ENCODE measurements at regions not wholly inside any gene's neighbourhood (a gene's known extent, or its start where the extent isn't known, plus 50 kb on each side); places are given as distances from the start of the nearest gene placed in this dataset.

- no peak for TF ChIP-seq ZNF462 (CRISPR knock-in tag; IDR thresholded peaks at IDR 0.05)
These were observed 119.9 kb upstream of the ASCC3 start (continued) for GRCh38 chr6:101001012-101001411.

GRCh38 chr6:101001607-101002006 is 120.5 kb upstream of the ASCC3 start:
- H3K4me3 ChIP-seq = no peak overlapping the region
- no peak overlapping the region for H2AFZ ChIP-seq
- H3K27me3 Mint-ChIP-seq (ENCODE audit: insufficient read depth, low read depth, poor library complexity) = no peaks in the 10 kb centered on the region
- no peak overlapping the region for H3K4me2 ChIP-seq
- H3K9me2 ChIP-seq (ENCODE audit: insufficient read depth) = no peaks in the 10 kb centered on the region
- H3K27ac ChIP-seq (ENCODE audit: low read depth) = no peak overlapping the region
- no peaks in the 10 kb centered on the region for H3F3A ChIP-seq (replicated peaks; ENCODE audit: low read depth)
- no peak for TF ChIP-seq CREB1 (CRISPR knock-in tag; IDR thresholded peaks at IDR 0.05; ENCODE audit: low read depth)
- H3K36me3 ChIP-seq (ENCODE audit: insufficient read depth) = no peaks in the 10 kb centered on the region
- H3K4me3 Mint-ChIP-seq = no peak overlapping the region
- peaks cover 15% of the 10 kb centered on the region for H3K4me1 Mint-ChIP-seq
- no peaks in the 10 kb centered on the region; the same call in 2 of the 3 replicates for H3K36me3 Mint-ChIP-seq (ENCODE audit: low read depth)
- H4K20me1 ChIP-seq (replicated peaks; ENCODE audit: insufficient read depth) = no peaks in the 10 kb centered on the region
- ATAC-seq (no peak), DNase-seq (ENCODE audit: low spot score) (no peak)
- H3K79me2 ChIP-seq (replicated peaks; ENCODE audit: insufficient read depth) = no peaks in the 10 kb centered on the region
- H3K27me3 ChIP-seq (ENCODE audit: insufficient read depth) = no peaks in the 10 kb centered on the region
- peaks cover 10% of the 10 kb centered on the region for H3K9me3 Mint-ChIP-seq
- H3K4me1 ChIP-seq (ENCODE audit: insufficient read depth) = peaks cover 21% of the 10 kb centered on the region; the same call in 1 of the 2 replicates
- no peak overlapping the region for H3K27ac Mint-ChIP-seq

GRCh38 chr6:101003075-101003474 is 121.9 kb upstream of the ASCC3 start:
- H3K27me3 Mint-ChIP-seq (ENCODE audit: insufficient read depth, low read depth, poor library complexity) = no peaks in the 10 kb centered on the region
- H3K4me3 Mint-ChIP-seq = no peak overlapping the region
- peaks cover 21% of the 10 kb centered on the region; the same call in 1 of the 2 replicates for H3K4me1 ChIP-seq (ENCODE audit: insufficient read depth)
- H4K20me1 ChIP-seq (replicated peaks; ENCODE audit: insufficient read depth) = no peaks in the 10 kb centered on the region
- no peak overlapping the region for H2AFZ ChIP-seq
- DNase-seq (ENCODE audit: low spot score) = no peak
- H3K9me3 Mint-ChIP-seq = peaks cover 10% of the 10 kb centered on the region
- no peaks in the 10 kb centered on the region for H3K36me3 ChIP-seq (ENCODE audit: insufficient read depth)
- no peaks in the 10 kb centered on the region; the same call in 2 of the 3 replicates for H3K36me3 Mint-ChIP-seq (ENCODE audit: low read depth)
- no peaks in the 10 kb centered on the region for H3F3A ChIP-seq (replicated peaks; ENCODE audit: low read depth)
- no peak overlapping the region for H3K4me2 ChIP-seq
- no peak overlapping the region for H3K27ac Mint-ChIP-seq
- no peaks in the 10 kb centered on the region for H3K27me3 ChIP-seq (ENCODE audit: insufficient read depth)
- H3K79me2 ChIP-seq (replicated peaks; ENCODE audit: insufficient read depth) = no peaks in the 10 kb centered on the region
- H3K9me2 ChIP-seq (ENCODE audit: insufficient read depth) = no peaks in the 10 kb centered on the region
- no peak overlapping the region for H3K27ac ChIP-seq (ENCODE audit: low read depth)
- ATAC-seq = no peak
- peaks cover 15% of the 10 kb centered on the region for H3K4me1 Mint-ChIP-seq
- no peak overlapping the region for H3K4me3 ChIP-seq
- TF ChIP-seq ZNF462 (CRISPR knock-in tag; IDR thresholded peaks at IDR 0.05) (no peak), CREB1 (CRISPR knock-in tag; IDR thresholded peaks at IDR 0.05; ENCODE audit: low read depth) (no peak), POLR2AphosphoS5 (IDR thresholded peaks at IDR 0.05; ENCODE audit: low read depth) (no peak)
